ENCODE measurements at regions not wholly inside any gene's neighbourhood (a gene's known extent, or its start where the extent isn't known, plus 50 kb on each side); places are given as distances from the start of the nearest gene placed in this dataset.

GRCh38 chr2:120785228-120785966, 49.7 kb downstream of the GLI2 start:
- DNase-seq = no peak

DNA sequence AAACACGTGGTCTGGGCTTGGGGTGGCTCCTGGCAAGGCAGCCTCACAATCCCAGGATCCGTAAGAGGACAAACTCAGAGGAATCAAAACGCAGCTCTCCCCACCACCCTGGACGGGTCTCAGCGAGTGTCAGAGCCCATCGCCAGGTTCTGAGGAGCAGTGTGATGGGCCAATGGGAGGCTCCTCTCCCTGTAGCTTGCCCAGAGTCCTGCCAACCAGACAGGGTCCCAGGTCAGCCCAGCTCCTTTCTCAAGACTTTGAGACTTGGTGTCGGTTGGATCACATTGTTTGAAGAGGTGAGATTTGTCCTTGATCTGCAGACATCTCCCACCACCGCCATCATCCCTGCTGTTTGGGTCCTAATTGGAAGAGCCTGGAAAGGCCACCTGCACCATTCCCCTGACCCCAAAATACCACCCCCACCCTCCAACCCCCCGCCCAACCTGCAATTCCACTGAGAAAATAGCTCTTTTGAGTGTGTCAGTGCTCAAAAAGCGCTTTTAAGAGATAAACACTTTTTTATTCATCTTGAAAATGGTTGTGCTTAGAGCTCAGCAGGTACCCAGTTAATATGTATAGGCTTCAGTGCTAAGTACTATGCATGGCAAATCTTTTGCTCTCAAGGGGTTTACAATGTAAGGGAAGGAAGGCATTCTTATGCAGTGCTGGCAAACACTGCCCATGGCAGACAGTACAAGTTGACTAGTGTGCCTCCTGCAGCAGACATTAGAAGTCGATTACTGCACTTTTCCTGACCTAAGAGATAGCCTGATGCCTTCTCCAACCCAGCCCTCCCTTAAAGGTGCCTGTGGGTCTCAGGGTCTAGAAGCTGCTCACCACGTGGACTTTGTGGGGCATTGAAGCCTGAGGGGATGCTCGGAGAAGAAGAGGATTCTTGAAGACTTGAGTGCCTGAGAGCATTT, 50.6 kb downstream of the GLI2 start:
- no peak for DNase-seq

GRCh38 chr2:120787111-120787821, 51.6 kb downstream of the GLI2 start:
- DNase-seq = no peak

DNA sequence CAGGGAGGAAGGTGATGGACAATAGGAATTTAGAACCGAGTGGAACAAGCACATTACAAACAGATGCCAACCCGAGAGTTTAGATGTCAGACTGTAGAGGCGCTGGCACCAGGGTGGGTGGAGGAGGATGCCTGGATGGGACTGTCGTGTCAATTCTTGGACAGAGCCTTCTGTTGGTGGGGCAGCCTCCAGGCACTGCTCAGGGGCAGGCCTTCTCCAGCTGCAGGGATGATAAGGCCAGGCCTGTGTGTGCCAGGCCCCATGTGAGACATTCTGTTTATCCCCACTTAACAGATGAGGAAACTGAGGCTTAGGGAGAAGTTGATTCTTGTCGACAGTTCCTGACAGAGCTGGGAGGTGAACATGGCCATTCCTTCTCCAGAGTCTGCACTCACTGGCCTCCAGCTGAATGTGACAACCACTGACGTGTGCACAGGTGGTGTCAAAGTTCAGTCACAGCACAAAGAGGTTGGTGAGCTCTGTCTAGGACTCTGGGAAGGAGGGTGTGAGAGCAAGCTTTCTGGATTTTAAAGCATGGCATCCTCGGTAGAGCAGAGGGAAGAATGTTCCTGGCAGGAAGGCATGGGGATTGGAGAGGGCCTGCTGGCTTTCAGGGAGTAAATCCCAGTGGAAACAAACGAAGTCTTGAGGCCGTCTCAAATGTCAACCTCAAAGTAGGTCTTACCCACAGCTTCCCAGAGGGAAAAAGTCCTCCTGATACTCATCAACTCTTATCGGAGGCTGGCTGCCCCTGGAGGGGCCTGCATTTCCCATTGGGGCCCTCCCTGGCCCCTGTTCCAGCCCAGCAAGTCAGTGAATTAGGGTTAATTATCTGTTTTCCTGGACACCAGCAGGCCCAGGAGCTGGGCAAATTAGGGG, 52.4 kb downstream of the GLI2 start:
- DNase-seq = no peak

GRCh38 chr2:120791243-120791961, 55.7 kb downstream of the GLI2 start:
- DNase-seq = no peak

DNA sequence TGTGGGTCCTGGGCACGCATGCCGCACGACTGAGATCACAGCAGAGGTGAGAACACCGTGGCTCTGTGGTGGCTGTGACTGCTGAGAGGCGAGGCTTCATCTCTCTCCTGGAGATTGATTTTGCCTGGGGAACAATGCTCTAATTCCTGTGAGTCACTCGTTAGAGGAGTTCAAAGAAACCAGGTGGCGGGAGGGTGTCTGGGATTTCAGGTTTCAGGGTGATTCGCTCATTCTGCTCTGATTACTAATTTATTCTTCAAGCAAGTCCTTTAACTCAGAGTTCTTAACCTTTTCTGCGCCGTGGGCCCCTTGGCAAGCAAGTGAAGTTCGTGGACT, 56.3 kb downstream of the GLI2 start:
- DNase-seq = no peak

DNA sequence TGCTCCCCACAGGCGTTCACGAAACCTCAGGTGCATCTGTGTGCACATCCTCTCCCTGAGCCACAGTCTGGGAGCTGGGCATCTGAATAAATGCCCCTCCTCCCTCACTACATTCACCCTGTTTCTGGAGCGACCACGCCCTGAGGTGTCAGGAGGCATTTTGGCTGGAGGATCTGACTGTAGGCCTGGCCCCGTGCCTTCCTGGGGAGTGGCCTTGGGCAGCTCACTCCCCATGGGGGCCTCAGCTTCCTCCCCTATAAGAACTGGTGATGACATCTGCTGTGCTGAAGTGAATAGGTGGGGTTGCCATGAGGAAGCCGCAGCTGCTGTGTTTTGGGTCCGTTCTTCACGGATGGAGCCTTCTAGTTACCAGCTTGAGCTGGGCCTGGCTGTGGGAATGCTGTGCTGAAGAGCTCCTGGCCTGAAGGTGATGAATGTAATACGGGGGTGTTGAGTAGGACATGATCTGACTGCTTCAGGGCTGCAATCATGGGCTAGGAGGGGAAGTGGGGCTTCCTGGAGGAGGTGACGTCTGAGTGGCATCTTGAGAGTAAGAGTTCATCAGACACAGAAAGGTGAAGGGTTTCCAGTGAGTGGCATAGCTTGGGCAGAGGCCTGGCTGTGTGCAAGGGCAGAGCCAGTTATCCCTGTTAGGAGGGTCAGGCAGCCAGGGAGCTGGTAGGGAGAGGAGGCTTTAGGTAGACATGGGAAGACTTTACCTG, 58.2 kb downstream of the GLI2 start:
- DNase-seq = peak; percentile 68

GRCh38 chr2:120794716-120795115, 59.0 kb downstream of the GLI2 start:
- no peak for DNase-seq

- no peak for DNase-seq
These were observed 60.4 kb downstream of the GLI2 start for GRCh38 chr2:120796094-120796493.

- DNase-seq = peak; percentile 82
These were observed 62.0 kb downstream of the GLI2 start for GRCh38 chr2:120797421-120798221.

GRCh38 chr2:120798567-120799247, 63.0 kb downstream of the GLI2 start:
- no peak for DNase-seq

DNA sequence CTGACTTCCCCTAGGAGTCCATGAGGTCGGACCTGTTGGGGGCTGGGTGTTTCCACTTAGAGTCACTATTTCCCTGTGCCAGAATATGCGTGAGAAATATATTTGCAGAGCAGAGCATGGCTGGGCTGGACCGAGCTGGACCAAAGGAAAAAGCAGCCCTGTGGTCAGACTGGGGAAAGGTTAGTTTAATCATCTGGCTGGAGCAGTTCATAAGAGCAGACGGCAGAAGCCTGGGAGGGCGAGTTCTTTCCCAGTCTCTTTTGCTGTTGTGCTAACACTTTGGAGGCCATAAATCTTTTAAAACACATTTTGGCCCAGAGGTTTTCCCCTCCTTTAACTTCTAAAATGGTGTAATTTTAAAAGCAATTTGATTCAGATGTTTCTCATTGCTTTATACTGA, 66.5 kb downstream of the GLI2 start:
- DNase-seq = peak; percentile 66

DNA sequence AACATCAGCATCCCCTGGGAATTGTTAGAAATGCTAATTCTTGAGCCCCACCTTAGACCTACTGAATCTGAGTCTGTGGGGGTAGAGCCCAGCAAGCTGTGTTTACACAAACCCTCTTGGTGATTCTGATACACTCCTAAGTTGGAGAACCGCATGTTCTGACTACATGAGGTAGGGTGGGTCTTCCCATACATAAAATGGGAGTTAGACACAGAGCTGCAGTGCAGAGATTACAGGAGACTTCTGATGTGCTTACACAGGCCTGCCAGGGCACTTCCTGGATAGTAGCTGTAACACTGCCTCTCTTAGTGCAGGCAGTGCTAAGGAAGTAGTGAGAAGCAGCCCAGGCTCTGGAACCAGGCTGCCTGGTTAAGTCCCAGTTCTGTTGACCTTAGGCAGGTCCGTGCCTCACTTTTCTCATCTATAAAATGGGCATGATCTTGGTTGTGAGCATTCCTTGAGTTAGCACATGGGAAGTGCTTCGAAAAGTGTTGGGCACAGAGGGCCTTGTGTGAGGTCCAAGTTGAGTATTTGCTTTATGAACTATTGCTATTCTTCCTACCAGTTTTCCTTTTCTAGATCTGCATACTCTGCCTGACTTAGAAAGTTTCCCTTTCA, 67.3 kb downstream of the GLI2 start:
- no peak for DNase-seq

GRCh38 chr2:120803764-120804335, 68.2 kb downstream of the GLI2 start:
- DNase-seq = no peak

DNA sequence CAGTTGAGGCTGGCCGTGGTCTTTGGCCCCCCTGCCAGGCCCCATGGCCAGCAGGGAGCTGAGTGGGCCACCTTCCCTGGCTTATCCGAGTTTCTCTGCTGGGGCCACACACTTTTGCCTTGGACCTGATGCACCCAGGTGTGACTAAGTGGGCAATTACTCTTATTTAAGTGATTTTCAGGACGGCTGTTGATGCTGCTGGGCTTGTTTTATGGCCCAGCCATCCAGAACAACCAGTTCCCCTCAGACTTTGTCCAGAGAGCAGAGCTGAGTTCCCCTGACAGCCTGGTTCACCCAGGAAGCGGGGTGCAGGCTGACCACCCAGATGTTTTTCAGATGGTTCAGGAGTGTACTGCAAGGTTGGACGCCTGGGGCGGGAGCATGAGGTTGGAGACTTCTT, 68.8 kb downstream of the GLI2 start:
- no peak for DNase-seq

DNA sequence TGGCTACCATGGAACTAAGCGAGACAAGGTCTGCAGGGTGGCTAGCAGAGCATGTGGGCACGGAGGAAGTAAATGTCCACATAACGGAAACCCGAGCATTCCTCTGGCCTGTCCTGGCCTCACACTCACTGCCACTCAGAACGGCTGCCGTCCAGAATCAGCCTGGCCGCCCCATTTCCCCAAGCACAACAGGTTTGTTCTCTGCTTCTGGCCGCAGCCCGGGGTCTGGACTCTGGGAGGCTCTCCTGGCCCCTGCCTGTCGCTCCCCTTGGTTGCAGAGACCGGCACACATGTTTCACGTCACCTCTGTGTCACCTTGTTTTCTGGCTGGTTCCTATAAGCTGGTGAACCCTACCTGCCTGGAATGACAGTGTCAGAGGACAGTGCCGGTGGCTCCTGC, 69.3 kb downstream of the GLI2 start:
- no peak for DNase-seq

- no peak for DNase-seq
These were observed 69.9 kb downstream of the GLI2 start for GRCh38 chr2:120805602-120806001.

- peak; percentile 53 for DNase-seq
These were observed 72.1 kb downstream of the GLI2 start for GRCh38 chr2:120807751-120808150.

DNA sequence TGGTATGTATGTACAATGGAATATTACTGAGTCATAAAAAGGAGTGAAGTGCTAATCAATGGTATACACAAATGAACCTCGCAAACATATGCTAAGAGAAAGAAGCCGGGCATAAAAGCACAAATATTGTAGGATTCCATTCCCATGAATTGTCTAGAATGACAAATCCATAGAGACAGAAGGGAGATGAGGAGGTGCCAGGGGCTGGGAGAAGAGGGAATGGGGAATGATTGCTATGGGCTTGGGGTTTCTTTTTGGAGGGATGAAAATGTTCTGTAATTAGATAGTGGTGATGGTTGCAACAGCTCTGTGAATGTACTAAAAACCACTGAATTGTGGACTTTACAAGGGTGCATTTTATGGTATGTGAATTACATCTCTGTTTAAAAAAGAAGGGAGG, 73.5 kb downstream of the GLI2 start:
- no peak for DNase-seq
